K562 (cell line): ENCODE measurements at regions not wholly inside any gene's neighbourhood (a gene's known extent, or its start where the extent isn't known, plus 50 kb on each side); places are given as distances from the start of the nearest gene placed in this dataset.

Experiments
- ATAC-seq: fragments of 200-7000 bp; cut with Tn5 transposase; 3 replicates; pipeline ENCODE4 v1.9.1; 2020; ENCODE audit warnings: moderate library complexity
- BruUV-seq: library from RNA; stranded (reverse); fragments of 400-500 nt; replicated peaks from 2 replicates; lab custom pipeline; 2021; lab: Mats Ljungman, UMichigan
- CTCF ChIA-PET: fragments of 300-600 bp; formaldehyde crosslinking; extraction: SDS; loops from one replicate; lab custom pipeline; 2021; ENCODE audit warnings: low intra/inter-chr PET ratio; lab: Yijun Ruan, JAX
- POLR2A ChIA-PET: fragments of 300-600, 350-650 bp; sonication (Branson Sonifier 250); formaldehyde crosslinking; extraction: SDS; loops from one replicate; lab custom pipeline; 2021; ENCODE audit warnings: antibody characterized with exemption, inconsistent platforms; lab: Yijun Ruan, JAX
- DNase-seq, 4 experiments: peaks; one replicate each; pipeline versions ENCODE4 v3.0.0 to v3.0.0-alpha.2; 2011 to 2018; ENCODE audit warnings: low spot score in 3 of 4, mixed read lengths in 3 of 4; ENCODE audit errors: extremely low read depth in 1 of 4
- FAIRE-seq: peaks from 2 replicates; lab custom pipeline; 2011; peaks lifted over from hg19 to GRCh38; lab: Jason Lieb, UNC
- H2AFZ ChIP-seq: 2 replicates; pipeline ENCODE4 v1.6.0; 2011; ENCODE audit warnings: low read depth, low read length, control low read depth, inconsistent platforms
- H3K27ac ChIP-seq: fragments of 200-600 bp; 3 replicates; pipeline ENCODE4 v1.8.0; 2011; ENCODE audit warnings: low read depth, mild to moderate bottlenecking, control low read depth, inconsistent platforms, low read length, moderate library complexity, mixed read lengths; ENCODE audit errors: extremely low read depth
- H3K27me3 ChIP-seq, 2 experiments: fragments of 300-600 bp in 1 of 2; 2 replicates in 1 of 2; 3 replicates in 1 of 2; pipeline versions ENCODE4 v1.6.0 to v1.8.0; 2011; ENCODE audit warnings: inconsistent platforms in 2 of 2, low read length in 2 of 2, mild to moderate bottlenecking in 1 of 2, mixed read lengths in 1 of 2, moderate library complexity in 1 of 2; ENCODE audit not compliant: control insufficient read depth in 2 of 2, insufficient read depth in 2 of 2
- H3K36me3 ChIP-seq: fragments of 300-600 bp; 3 replicates; pipeline ENCODE4 v1.8.0; 2011; ENCODE audit warnings: mild to moderate bottlenecking, low read length, inconsistent platforms; ENCODE audit not compliant: control insufficient read depth, insufficient read depth
- H3K4me1 ChIP-seq, 2 experiments: fragments of 200-600 bp in 1 of 2; replicated peaks in 1 of 2; 2 replicates in 1 of 2; 3 replicates in 1 of 2; pipeline versions ENCODE4 v1.5.1 to v1.8.0; 2011; ENCODE audit warnings: inconsistent platforms in 2 of 2, low read length in 2 of 2, mild to moderate bottlenecking in 1 of 2, mixed read lengths in 1 of 2, moderate library complexity in 1 of 2; ENCODE audit not compliant: control insufficient read depth in 2 of 2, insufficient read depth in 2 of 2
- H3K4me2 ChIP-seq: 2 replicates; pipeline ENCODE4 v1.6.1; 2011; ENCODE audit warnings: low read length, control low read depth, inconsistent platforms, mixed read lengths; ENCODE audit not compliant: insufficient read depth
- H3K4me3 ChIP-seq: fragments of 200-600 bp; sonication (generic), shearing (Covaris generic); 2 replicates; pipeline ENCODE4 v1.5.1; 2016; ENCODE audit warnings: control low read depth, inconsistent platforms
- H3K79me2 ChIP-seq: fragments of 200-600 bp; 3 replicates; pipeline ENCODE4 v1.8.0; 2011; ENCODE audit warnings: low read length, inconsistent platforms; ENCODE audit not compliant: control insufficient read depth, insufficient read depth
- H3K9ac ChIP-seq, 2 experiments: 2 replicates each; pipeline versions ENCODE4 v1.6.0 to v1.6.1; 2011; ENCODE audit warnings: low read depth in 2 of 2, low read length in 2 of 2, control low read depth in 1 of 2, inconsistent platforms in 1 of 2, mild to moderate bottlenecking in 1 of 2, mixed read lengths in 1 of 2; ENCODE audit not compliant: insufficient read depth in 1 of 2
- H3K9me1 ChIP-seq: one replicate; pipeline ENCODE4 v1.6.0; 2011; ENCODE audit warnings: inconsistent platforms, mild to moderate bottlenecking, low read length, moderate library complexity; ENCODE audit not compliant: control insufficient read depth, insufficient read depth
- H3K9me3 ChIP-seq: replicated peaks from 2 replicates; pipeline ENCODE4 v1.5.1; 2011; ENCODE audit warnings: low read depth, low read length, inconsistent platforms; ENCODE audit not compliant: control insufficient read depth, insufficient read depth
- H4K20me1 ChIP-seq: replicated peaks from 2 replicates; pipeline ENCODE4 v1.6.1; 2011; ENCODE audit warnings: low read length, inconsistent platforms, mixed read lengths; ENCODE audit not compliant: control insufficient read depth, insufficient read depth
- ARHGAP35 ChIP-seq: fragments of 450-650 bp; IDR thresholded peaks from 2 replicates; pipeline ENCODE4 v1.6.1; 2018; ENCODE audit not compliant: partially characterized antibody
- COPS2 ChIP-seq: fragments of 450-650 bp; conservative IDR thresholded peaks from 2 replicates; pipeline ENCODE4 v1.6.1; 2016; ENCODE audit warnings: mild to moderate bottlenecking, moderate library complexity
- ETV1 ChIP-seq: fragments of 450-650 bp; conservative IDR thresholded peaks from 2 replicates; pipeline ENCODE4 v1.6.1; 2016; ENCODE audit warnings: missing genetic modification characterization, control low read depth, low read depth, missing compliant biosample characterization
- HMGXB4 ChIP-seq: sonication (generic); formaldehyde crosslinking; IDR thresholded peaks from 2 replicates; pipeline ENCODE4 v1.8.1; 2023; ENCODE audit warnings: mild to moderate bottlenecking, missing genetic modification reagents
- SMARCA4 ChIP-seq: fragments of 450-650 bp; IDR thresholded peaks from 2 replicates; pipeline ENCODE4 v1.6.1; 2016
- SMARCB1 ChIP-seq: IDR thresholded peaks from 2 replicates; pipeline ENCODE4 v1.6.1; 2011; ENCODE audit warnings: improper control_type of control experiment, low read depth; ENCODE audit not compliant: insufficient read length
- ZNF133 ChIP-seq: fragments of 250-450 bp; sonication (Bioruptor Pico); IDR thresholded peaks from 2 replicates; pipeline ENCODE4 v1.4.0; 2020; ENCODE audit warnings: mild to moderate bottlenecking
- ZNF174 ChIP-seq: fragments of 250-450 bp; sonication (Bioruptor Pico); IDR thresholded peaks from 2 replicates; pipeline ENCODE4 v1.4.0; 2020; ENCODE audit warnings: mild to moderate bottlenecking
- ZNF23 ChIP-seq: fragments of 250-450 bp; sonication (Bioruptor Pico); IDR thresholded peaks from 2 replicates; pipeline ENCODE4 v1.4.0; 2020; ENCODE audit warnings: mild to moderate bottlenecking
- ZNF3 ChIP-seq: fragments of 250-450 bp; sonication (Bioruptor Pico); IDR thresholded peaks from 2 replicates; pipeline ENCODE4 v1.5.0; 2021; ENCODE audit warnings: mild to moderate bottlenecking, moderate library complexity
- ZNF444 ChIP-seq: fragments of 250-450 bp; sonication (Bioruptor Pico); IDR thresholded peaks from 2 replicates; pipeline ENCODE4 v1.4.0; 2020; ENCODE audit warnings: mild to moderate bottlenecking, moderate library complexity
- ZNF785 ChIP-seq: fragments of 250-450 bp; sonication (Bioruptor Pico); IDR thresholded peaks from 2 replicates; pipeline ENCODE4 v1.4.0; 2020; ENCODE audit warnings: mild to moderate bottlenecking
- WGBS: fragments of 100-300 bp; shearing (Covaris generic); methylation state at CpG from one replicate; pipeline ENCODE4 v1.1.6; 2016; ENCODE audit warnings: low coverage, mixed read lengths; ENCODE audit not compliant: insufficient coverage; ENCODE audit errors: missing lambda C conversion rate; 5-methylcytosine and 5-hydroxymethylcytosine counted together
- in situ Hi-C: fragments of 300-500 bp; cut with MboI; formaldehyde crosslinking; loops from 4 replicates; pipeline ENCODE4 v1.15.0; 2018; ENCODE audit warnings: inconsistent platforms, mixed read lengths
- intact Hi-C: fragments of 100-400 bp; cut with micrococcal nuclease; formaldehyde crosslinking; loops from 2 replicates; pipeline ENCODE4 v1.14.2; 2022
- TF ChIP-seq, protein P1 (sequence below): fragments of 250-450 bp; sonication (Bioruptor Pico); IDR thresholded peaks from 2 replicates; pipeline ENCODE4 v1.4.0; 2020; ENCODE audit warnings: mild to moderate bottlenecking, moderate library complexity, borderline replicate concordance
- TF ChIP-seq, protein P2 (sequence below): IDR thresholded peaks from 2 replicates; pipeline ENCODE4 v1.6.1; 2016; ENCODE audit warnings: missing genetic modification characterization, missing compliant biosample characterization
- TF ChIP-seq, protein P3 (sequence below): sonication (generic); formaldehyde crosslinking; IDR thresholded peaks from 2 replicates; pipeline ENCODE4 v1.8.1; 2022; ENCODE audit warnings: missing genetic modification reagents

GRCh38 chr3:194971009-194971408 is 285.3 kb downstream of the FAM43A start:
- in situ Hi-C loops (no loop called here), intact Hi-C loops (no loop called here)
- H3K4me2 ChIP-seq = no peak overlapping the region
- H3K79me2 ChIP-seq = no peaks in the 10 kb centered on the region
- no TSS peak for BruUV-seq
- peaks cover 51 to 66% of the 10 kb centered on the region in 2 experiments for H3K27me3 ChIP-seq
- no peaks in the 10 kb centered on the region for H3K4me1 ChIP-seq
- ChIA-PET POLR2A (interaction anchor here (0.8 to 1.6 kb wide), 2 partner anchors 10 to 13 kb away, joined by 5 read pairs; no protein-coding TSS in a partner anchor), CTCF (no interaction called here)
- H4K20me1 ChIP-seq = no peaks in the 10 kb centered on the region
- ATAC-seq (no peak), DNase-seq (no peak), FAIRE-seq (no peak)
- no peaks in the 10 kb centered on the region for H3K36me3 ChIP-seq
- H3K9ac ChIP-seq = no peak overlapping the region
- no peaks in the 10 kb centered on the region for H3K9me3 ChIP-seq
- H3K4me3 ChIP-seq = no peak overlapping the region
- no peaks in the 10 kb centered on the region for H3K9me1 ChIP-seq
- no peak overlapping the region for H3K27ac ChIP-seq
- no peak overlapping the region for H2AFZ ChIP-seq
- WGBS = 0% methylated on average over 5 of the region's 5 CpGs
- TF ChIP-seq, protein P1, sequence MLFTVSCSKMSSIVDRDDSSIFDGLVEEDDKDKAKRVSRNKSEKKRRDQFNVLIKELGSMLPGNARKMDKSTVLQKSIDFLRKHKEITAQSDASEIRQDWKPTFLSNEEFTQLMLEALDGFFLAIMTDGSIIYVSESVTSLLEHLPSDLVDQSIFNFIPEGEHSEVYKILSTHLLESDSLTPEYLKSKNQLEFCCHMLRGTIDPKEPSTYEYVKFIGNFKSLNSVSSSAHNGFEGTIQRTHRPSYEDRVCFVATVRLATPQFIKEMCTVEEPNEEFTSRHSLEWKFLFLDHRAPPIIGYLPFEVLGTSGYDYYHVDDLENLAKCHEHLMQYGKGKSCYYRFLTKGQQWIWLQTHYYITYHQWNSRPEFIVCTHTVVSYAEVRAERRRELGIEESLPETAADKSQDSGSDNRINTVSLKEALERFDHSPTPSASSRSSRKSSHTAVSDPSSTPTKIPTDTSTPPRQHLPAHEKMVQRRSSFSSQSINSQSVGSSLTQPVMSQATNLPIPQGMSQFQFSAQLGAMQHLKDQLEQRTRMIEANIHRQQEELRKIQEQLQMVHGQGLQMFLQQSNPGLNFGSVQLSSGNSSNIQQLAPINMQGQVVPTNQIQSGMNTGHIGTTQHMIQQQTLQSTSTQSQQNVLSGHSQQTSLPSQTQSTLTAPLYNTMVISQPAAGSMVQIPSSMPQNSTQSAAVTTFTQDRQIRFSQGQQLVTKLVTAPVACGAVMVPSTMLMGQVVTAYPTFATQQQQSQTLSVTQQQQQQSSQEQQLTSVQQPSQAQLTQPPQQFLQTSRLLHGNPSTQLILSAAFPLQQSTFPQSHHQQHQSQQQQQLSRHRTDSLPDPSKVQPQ (CRISPR knock-in tag) = no peak
- TF ChIP-seq ZNF133 (CRISPR knock-in tag) (no peak), ZNF23 (CRISPR knock-in tag) (no peak), COPS2 (no peak), ETV1 (tag) (no peak), ZNF444 (CRISPR knock-in tag) (no peak), ZNF785 (no peak), HMGXB4 (no peak), ZNF174 (CRISPR knock-in tag) (no peak), ARHGAP35 (no peak), ZNF3 (CRISPR knock-in tag) (no peak), SMARCA4 (no peak), SMARCB1 (no peak)
- TF ChIP-seq, protein P2, sequence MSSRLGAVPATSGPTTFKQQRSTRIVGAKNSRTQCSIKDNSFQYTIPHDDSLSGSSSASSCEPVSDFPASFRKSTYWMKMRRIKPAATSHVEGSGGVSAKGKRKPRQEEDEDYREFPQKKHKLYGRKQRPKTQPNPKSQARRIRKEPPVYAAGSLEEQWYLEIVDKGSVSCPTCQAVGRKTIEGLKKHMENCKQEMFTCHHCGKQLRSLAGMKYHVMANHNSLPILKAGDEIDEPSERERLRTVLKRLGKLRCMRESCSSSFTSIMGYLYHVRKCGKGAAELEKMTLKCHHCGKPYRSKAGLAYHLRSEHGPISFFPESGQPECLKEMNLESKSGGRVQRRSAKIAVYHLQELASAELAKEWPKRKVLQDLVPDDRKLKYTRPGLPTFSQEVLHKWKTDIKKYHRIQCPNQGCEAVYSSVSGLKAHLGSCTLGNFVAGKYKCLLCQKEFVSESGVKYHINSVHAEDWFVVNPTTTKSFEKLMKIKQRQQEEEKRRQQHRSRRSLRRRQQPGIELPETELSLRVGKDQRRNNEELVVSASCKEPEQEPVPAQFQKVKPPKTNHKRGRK (tag) = no peak
- TF ChIP-seq, protein P3, sequence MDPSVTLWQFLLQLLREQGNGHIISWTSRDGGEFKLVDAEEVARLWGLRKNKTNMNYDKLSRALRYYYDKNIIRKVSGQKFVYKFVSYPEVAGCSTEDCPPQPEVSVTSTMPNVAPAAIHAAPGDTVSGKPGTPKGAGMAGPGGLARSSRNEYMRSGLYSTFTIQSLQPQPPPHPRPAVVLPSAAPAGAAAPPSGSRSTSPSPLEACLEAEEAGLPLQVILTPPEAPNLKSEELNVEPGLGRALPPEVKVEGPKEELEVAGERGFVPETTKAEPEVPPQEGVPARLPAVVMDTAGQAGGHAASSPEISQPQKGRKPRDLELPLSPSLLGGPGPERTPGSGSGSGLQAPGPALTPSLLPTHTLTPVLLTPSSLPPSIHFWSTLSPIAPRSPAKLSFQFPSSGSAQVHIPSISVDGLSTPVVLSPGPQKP (CRISPR knock-in tag) = no peak
